IPS-NIHi7 (cell line): ENCODE measurements at regions not wholly inside any gene's neighbourhood (a gene's known extent, or its start where the extent isn't known, plus 50 kb on each side); places are given as distances from the start of the nearest gene placed in this dataset.
"Not testable (repeated sequence)": the region's sequence is repeated elsewhere in the genome, so short reads cannot be mapped to it uniquely, and the experiment has no call there.

Source experiments
- DNase-seq: peaks from one replicate; pipeline ENCODE4 v3.0.0; 2012; ENCODE audit warnings: mixed read lengths; ENCODE audit errors: extremely low spot score

DNA sequence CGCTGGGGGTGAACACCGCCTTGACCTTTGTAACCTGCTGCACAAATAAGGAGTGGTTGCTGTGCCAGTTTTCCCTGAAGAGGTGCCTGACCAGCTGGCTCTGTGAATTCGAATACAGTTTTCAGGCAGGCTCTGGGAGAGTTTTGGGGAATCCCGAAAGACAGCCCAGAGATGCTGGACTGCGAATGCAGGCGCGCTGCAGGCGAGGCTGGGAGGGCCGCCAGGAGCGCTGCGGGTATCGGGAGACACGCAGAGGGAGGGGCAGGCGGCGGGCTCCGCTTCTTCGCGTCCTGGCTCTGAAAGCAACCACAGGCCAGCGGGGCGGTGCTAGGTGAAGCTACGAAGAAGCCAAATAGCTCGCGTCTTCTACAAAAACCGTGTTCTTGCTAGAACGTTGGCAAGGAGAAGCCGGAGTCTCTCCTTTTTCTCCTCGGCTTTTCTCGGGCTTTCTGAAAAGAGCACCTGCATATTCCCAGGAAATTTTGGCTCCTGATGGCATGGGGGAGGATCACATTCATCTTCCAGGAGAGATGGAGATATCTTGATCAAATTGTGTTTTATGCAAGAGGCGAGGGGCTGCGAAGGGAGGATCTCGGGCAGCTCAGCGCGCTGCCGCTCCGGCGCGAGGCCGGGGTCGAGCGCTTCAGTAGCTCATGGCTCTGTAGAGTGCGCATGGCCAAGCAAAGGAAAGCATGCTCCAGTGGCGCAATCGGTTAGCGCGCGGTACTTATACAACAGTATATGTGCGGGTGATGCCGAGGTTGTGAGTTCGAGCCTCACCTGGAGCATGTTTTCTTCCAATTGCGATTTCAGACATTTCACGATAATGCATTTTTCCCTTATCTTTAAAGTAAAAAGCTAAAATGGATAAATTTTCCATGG, 158.1 kb upstream of the ZNF184 start:
- peak; percentile 80 for DNase-seq

DNA sequence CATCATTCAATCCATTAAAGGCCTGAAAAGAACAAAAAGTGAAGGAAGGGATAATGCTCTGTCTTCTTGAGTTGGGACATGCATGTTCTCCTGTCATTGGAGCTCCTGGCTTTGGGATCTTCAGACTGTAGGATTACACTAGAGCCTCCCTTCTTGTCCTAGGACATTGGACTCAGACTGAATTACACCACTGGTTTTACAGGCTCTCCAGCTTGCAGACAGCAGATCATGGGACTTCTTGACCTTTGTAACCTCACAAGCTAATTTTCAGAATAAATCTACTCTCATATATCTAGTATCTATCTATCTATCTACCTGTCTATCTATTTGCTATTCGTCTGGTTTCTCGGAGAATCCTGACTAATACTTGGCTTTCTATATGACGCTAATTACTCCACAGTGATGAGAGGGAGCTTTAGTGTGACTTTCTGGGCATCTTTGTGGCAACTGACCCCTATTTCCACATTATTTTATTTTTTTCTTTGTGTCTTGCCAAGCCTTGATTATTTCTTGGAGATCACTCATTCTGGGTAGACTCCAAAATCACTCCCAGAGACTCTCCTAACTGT, 151.9 kb upstream of the ZNF184 start:
- no peak for DNase-seq

DNA sequence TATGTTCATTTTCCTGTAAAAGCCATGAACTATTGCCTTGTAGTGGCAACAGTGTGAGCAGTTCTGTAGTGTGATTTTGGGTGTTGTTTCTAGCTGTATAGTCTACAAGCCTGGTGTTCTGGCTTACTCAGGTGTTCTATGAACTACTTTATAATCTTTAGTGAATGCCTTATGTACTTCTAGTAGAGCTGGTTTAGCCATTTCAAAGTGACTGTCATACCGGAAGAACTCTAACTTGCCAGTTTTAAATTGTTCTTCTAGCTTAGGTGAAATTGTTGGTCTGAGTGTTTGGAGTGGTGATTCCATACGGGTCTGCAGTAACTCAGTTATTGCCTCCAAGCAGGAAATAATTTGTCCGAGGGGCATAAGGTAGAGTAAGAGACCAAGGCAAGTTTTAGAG, 150.2 kb upstream of the ZNF184 start:
- no peak for DNase-seq

DNA sequence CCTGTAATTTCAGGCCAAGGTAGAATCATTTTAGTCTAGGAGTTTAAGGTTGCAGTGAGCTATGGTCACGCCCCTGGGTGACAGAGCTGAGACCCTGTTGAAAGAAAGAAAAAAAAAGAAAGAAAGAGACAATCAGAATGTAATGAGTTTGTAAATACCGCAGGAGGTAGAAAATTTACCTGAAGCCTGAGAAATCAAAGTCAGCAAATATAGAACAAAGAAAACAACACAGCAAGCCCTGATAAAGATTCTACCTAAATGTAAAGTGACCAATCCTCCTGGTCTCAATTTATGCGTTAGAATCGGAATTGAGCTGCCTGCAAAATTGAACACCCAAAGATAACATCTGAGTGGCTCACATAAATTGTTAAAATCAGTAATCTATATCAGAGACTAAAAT, 146.5 kb upstream of the ZNF184 start:
- DNase-seq: no peak

DNA sequence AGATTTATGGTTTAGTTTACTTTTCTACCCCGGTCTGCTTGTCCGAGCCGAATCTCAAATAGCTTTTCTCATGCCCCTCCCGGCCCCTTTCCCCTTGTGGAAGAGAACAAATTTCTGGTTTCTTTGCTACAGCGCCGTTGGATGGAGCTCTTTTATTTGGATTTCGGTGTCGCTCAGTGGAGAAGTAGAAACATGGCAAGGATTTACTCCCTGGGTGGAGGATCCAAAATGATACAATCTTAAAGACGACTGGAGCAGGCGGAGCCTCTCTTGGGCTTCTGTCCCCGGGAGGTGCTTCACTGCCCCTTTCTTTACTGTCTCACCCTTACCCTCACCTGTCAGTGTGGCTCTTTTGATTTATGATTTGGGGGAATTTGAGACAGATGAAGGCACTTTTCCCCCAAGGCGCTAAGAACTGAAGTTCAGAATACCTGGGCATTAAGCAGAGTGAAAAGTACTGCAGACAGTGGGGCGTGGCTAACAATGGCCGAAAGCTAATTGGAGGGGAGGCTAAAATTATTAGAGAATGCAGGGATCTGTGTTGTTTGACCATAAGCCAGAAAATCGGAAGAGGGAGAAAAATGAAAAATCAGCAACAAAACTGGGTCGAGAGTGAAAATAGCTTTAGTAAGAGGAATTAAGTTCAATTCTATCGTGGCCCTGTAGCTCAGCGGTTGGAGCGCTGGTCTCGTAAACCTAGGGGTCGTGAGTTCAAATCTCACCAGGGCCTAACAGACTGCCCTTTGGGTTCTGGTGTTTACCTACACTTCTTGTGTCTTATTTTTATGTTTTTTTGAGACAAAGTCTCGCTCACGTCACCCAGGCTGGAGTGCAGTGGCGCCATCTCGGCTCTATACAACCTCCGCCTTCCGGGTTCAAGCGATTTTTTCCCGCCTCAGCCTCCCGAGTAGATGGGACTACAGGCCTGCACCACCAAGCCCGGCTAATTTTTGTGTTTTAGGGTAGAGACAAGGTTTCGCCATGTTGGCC, 145.1 kb upstream of the ZNF184 start:
- DNase-seq: peak; percentile 71

DNA sequence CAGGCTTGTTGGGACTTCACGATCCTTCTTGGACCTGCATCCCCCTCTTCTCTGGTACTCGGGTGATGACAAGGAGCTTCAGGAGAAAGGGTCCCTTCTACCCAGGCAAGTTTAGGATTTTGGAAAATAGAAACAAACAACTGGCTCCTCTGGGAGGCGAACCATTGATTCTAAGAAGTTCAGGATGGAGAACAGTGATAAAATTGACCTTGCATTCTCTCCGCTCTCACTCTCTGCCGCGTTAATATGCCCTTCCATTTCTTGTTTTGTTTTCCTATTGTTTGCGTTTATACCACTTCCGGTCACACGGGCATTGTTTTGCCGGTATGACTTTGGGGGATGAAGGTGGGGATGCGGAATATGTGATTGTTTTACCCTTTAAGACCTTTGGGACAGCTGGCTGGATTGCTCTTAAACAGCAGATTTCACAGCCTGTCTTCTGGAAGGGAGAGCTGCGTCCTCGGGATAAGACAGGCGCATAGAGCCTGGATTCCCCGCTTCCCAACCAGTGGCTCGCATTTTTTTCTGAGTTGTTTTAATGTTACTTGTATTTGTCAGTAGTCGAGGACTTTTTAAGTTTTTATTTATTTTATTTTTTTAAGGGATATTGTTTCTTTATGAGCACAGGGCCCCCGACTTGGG, 144.3 kb upstream of the ZNF184 start:
- no peak for DNase-seq

DNA sequence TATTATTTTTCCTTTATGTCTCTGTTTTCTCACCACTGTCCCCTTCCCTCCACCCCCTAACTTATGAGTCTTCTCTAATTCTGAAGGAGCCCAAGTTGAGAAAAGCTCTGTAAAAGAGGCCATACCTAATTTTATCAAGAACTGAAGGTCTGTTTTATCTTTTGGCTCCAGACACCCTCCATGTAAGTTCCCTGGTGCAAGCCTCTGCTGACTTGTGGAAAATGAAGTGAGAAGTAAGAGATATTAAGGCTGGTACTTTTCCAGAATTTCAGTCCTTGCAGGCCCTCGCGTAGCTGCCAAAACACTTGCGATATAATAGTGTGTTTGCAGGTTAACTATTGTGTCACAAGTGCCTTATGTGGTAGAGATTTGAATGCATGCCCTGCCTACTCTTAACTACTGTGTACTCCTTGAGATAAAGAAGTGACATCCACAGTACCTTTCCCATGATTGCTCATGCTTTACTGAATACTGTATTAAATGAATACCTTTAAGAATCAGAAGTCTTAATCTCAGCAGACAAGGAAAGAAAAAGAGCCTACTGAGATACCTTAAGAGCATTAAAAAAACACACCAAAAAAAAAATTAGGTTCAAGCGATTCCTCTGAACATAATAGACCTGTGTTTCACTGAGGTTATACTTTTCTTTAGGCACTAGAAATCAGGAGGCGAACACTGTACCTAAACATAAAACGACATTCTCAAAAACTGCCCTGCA, 143.6 kb upstream of the ZNF184 start:
- DNase-seq: no peak

DNA sequence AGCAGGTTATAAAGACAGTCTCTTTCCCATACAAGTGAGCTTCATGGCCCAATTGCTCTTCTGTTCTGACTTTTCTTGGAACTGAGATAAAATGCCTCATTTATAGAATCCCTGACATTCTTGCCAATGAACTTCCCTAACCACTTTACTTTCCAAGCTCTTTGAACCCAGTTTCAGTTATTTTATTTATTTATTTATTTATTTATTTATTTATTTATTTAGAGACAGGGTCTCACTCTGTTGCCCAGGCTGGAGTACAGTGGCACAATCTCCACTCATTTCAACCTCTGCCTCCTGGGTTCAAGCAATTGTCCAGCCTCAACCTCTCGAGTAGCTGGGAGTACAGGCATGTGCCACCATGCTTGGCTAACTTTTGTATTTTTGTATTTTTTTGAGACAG, 138.5 kb upstream of the ZNF184 start:
- DNase-seq: no peak

DNA sequence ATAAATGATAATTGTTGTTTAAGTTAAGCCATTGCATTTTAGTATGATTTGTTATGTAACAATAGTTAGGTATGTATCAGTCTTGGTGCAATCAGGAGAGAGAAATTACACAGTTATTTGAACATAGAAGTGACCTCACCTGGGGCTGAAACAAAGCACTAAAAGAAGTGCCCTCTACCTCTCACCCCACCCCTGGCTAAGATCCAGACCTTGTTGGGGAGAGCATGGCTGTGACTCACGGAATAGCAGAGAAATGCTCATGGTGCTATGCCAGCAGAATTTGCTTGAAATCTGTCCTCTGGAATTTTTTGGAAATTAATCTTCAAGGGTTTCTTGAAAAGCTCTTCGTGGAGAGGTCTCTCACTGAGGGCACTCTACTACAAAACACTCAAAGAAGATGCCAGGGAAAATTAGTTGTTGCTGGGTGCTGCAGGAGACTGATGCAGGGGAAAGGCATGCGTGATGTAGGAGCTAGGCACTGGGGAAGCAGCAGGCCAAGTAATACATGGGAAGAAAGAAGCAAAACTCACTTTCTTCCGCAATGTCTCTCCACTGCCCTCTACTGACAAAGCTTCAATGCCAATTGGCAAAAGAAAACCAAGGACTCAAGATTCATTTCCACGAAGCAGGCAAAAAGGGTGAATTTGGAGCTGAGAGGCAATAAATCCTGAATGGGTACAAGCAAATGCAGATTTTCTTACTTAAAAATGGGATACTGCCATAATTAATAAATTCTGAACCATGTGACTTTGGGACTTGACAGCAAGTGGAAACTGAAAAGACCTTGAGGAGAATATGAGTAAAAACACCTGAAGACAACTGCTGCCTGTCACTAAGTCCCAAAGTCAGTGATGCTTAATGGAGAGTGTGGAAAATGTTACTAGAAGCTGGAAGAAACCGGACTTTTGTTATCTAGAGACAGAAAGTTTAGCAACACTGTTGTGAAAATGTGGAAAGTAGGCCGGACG, 136.3 kb upstream of the ZNF184 start:
- DNase-seq: peak; percentile 59

DNA sequence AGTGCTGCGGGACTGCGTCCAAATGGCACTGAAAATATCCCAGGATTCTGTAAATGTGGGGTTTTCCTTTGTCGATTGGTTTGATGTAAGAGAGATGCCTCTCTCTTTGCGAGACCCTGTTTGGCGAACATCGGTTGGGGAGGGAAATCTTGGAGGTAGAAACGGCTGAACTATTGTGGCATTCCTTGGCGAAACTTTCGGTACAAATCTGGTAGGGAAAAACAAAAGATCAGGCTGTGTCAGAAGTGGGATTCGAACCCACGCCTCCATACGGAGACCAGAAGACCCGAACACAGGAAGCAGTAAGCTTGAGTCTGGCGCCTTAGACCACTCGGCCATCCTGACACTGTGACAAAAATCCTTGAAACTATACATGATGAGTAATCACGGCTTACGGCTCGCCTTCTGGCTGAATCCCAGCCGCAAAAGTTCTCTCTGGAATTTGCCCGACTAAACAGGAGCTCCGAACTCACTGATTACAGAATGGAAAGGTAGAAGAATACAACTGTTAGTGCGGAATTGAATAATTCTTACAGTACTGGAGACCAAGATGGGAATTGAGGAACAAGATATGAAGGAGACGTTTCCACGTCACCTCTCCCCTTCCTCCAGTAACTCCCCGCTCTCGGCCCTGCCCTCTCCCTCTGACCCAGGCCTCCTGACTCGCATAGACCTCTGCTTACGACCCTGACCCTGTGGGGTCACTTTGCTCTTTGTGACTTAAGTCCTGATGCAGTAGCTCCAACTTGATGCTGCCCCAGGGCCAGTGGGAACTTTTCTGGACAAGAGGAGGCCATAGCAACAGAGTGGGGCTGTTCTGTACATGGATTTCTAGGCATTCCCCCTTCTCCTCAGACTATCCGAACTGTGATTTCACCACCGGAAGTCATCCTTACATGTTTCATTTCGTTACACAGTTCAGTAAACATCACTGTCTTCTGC, 132.8 kb upstream of the ZNF184 start:
- peak; percentile 61 for DNase-seq

DNA sequence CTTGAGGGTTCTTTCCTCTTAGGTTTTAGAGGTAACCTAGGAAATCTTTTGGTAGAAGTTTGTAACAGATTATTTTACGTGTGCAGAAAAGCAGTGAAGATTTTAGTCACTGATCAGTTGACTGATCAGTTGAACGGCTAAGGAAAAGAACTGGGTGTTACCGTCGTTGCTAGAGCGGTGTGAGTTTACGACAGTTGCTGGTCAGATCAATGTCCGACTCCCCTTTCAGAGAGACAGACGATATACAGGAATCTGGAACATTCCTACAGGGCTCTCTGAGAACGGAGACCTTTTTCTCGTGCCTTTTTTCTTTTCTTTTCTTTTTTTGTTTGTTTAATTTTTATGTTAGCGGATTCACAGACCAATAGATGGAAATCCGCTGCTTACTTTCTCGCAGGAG, 132.1 kb upstream of the ZNF184 start:
- peak; percentile 41 for DNase-seq

DNA sequence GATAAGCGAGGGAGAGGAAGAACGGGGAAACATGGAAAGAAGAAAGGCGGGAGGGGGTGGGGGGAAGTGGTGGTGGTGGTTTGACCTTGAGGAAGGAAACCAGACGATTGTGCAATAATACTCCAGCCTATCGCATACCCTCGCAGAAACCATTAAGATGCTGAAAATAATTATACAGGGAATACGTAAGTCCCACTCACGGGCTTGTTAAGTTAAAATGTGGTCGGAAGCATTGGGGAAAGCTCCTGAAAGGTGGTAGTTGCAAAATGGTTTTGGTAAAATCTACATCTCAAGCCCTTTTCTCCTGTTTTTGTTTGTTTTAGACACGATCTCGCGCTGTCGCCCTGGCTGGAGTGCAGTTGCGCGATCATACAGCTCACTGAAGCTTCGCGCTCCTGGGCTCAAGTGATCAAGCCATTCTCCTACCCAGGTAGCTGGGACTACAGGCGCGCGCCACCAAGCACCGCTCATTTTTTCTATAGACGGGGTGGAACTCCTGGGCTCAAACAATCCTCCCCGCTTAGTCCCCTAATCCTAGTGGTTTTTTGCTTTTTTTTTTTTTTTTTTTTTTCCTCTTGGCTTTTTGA, 128.9 kb upstream of the ZNF184 start:
- peak; percentile 12 for DNase-seq

DNA sequence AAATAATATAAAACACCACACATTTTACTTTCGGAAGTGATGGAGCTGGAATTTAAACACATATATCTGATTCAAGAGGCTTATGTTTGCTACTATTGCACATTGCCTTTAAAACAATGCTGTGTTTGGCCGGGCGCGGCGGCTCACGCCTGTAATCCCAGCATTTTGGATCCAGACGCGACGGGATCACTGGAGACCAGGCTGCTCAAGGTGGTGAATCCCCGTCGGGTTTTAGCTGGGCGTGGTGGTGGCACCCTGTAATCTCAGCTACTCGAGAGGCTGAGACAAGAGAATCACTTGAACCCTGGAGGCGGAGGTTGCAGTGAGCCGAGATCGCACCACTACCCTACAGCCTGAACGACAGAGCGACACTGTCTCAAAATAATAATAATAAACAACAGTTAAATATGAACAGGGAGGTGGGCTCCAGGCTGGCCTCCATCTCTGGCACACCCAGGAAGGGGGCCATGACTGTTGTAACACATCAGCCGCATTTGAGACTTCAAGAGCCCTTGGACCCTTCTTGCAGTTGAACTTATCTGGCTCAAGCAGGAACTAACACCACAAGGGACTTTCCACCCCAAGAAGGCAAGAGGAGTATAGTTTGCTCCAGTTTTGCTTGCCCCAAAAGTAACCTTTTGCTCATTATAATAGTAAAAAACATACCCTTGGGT, 127.1 kb upstream of the ZNF184 start:
- no peak for DNase-seq

DNA sequence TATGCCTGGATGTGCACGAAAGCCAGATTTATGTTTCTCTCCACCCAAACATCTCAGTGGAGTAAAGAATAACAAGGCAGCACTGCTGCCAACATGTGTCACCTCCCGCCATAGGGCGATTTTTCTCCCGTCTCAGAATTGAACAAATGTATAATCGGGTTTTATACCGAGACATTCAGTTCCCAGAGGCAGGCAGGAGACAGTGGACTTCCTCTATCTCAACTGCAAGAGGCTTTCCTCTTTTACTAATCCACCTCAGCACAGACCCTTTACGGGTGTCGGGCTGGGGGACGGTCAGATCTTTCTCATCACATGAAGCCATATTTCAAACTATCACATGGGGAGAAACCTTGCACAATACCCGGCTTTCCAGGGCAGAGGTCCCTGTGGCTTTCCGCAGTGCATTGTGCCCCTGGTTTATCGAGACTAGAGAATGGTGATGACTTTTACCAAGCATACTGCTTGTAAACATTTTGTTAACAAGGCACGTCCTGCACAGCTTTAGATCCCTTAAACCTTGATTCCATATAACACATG, 124.2 kb upstream of the ZNF184 start:
- DNase-seq: not testable (repeated sequence)

DNA sequence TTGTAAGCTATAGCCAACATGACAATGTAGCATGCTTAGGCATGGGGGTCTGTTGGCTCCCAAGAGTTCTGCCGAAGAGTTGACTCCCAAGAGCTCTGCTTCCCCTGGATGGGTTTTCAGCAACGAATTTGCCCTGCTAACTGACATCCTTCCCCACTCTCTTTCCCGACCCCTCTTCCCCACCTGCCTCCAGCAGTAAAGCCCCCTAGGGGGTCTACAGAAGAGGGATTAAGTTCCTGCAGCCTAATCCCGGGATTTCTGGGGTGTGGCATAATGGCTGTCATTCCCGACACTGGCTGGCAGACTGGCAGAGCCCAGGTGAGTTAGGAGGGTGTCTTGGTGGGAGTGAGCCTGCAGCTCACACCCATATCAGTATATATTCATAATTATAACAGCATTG, 121.0 kb upstream of the ZNF184 start:
- peak; percentile 7 for DNase-seq

DNA sequence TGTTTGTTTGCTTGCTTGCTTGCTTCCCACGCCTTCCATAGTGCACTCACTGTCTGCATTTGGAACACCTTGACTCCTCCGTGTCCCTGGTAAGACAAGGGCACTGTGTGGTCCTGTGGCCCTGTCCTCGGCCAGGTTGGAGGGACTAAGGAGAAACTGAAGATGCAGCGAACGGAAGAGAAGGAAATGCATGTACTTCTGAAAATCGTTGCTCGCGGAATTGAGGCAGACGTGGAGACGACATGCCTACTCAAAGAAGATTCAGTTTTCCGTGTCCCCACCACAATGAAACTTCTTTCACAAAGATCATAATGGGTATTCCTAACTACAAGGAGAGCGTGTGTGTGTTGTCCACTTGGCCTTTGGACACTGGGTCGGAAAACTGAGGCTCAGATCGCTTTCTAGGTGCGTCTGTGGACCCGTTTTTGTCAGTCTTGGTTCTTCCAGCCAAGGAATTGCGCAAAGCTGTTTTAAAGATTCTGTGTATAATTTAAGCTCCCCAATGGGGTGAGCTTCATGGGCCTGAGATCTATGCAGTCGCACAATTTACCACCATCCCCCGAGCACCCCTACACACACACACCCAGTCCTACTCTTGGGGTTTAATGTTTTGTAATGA, 120.4 kb upstream of the ZNF184 start:
- DNase-seq: no peak
